SK-N-SH (cell line): ENCODE measurements at regions not wholly inside any gene's neighbourhood (a gene's known extent, or its start where the extent isn't known, plus 50 kb on each side); places are given as distances from the start of the nearest gene placed in this dataset.

Source experiments
- CTCF ChIP-seq: fragments of 200-600 bp; sonication (generic); IDR thresholded peaks from 2 replicates; pipeline ENCODE4 v1.6.1; 2017; ENCODE audit warnings: antibody characterized with exemption, mild to moderate bottlenecking, moderate library complexity
- NFIC ChIP-seq: IDR thresholded peaks from 2 replicates; pipeline ENCODE4 v1.4.0; 2012; ENCODE audit warnings: borderline replicate concordance

DNA sequence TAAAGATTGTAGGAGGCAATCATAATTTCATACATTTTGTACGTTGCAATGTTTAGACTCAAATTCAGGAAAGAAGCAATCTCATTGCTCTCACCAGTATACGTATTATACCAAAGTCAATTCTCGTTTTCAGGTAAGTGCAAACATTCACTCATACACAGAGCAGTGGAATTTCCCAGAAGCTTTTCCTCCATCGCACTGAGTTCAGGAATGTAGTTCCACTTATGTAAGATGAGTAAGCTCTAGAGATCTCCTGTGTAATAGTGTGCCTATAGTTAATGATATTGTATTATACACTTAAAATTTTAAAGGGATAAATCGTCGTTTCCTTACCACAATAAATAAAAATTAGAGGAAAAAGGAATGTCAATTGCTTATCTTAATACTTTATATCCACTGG is 470.8 kb upstream of the KCND2 start:
- no peak for TF ChIP-seq CTCF
- no peak for TF ChIP-seq NFIC
